H1 (cell line): ENCODE measurements at regions not wholly inside any gene's neighbourhood (a gene's known extent, or its start where the extent isn't known, plus 50 kb on each side); places are given as distances from the start of the nearest gene placed in this dataset.

Source experiments
- CTCF ChIA-PET: fragments of 300-600 bp; sonication (Branson Sonifier 250); formaldehyde crosslinking; loops from one replicate; lab custom pipeline; 2021; ENCODE audit not compliant: partially characterized antibody; lab: Charles Lee
- POLR2A ChIA-PET: fragments of 300-600 bp; sonication (Branson Sonifier 250); formaldehyde crosslinking; loops from one replicate; lab custom pipeline; 2021; ENCODE audit warnings: inconsistent platforms; ENCODE audit not compliant: partially characterized antibody; lab: Charles Lee
- DNase-seq, 2 experiments: peaks; one replicate each; pipeline versions ENCODE4 v3.0.0 to v3.0.0-alpha.2; 2010 to 2022; ENCODE audit warnings: low spot score in 2 of 2, low read depth in 1 of 2, mixed read lengths in 1 of 2
- FAIRE-seq: peaks from 2 replicates; lab custom pipeline; 2011; peaks lifted over from hg19 to GRCh38; lab: Jason Lieb, UNC
- H2AFZ ChIP-seq: 2 replicates; pipeline ENCODE4 v1.8.1; 2012; ENCODE audit warnings: low read length, inconsistent platforms
- H2AK5ac ChIP-seq: 2 replicates; pipeline ENCODE4 v1.6.1; 2013; ENCODE audit warnings: low read depth, low read length
- H2BK120ac ChIP-seq: replicated peaks from 2 replicates; pipeline ENCODE3; 2013; ENCODE audit warnings: low read depth, low read length, inconsistent platforms
- H2BK12ac ChIP-seq: 2 replicates; pipeline ENCODE4 v1.6.1; 2013; ENCODE audit warnings: low read depth, low read length
- H2BK15ac ChIP-seq: 2 replicates; pipeline ENCODE4 v1.6.1; 2013; ENCODE audit warnings: low read length
- H2BK20ac ChIP-seq: 2 replicates; pipeline ENCODE4 v1.6.1; 2013; ENCODE audit warnings: low read length
- H2BK5ac ChIP-seq: 2 replicates; pipeline ENCODE4 v1.6.1; 2013; ENCODE audit warnings: low read depth, low read length
- H3K14ac ChIP-seq: 2 replicates; pipeline ENCODE4 v1.6.1; 2013; ENCODE audit warnings: inconsistent platforms; ENCODE audit not compliant: insufficient read length
- H3K18ac ChIP-seq: 2 replicates; pipeline ENCODE4 v1.6.1; 2013; ENCODE audit warnings: low read length; ENCODE audit errors: extremely low read depth
- H3K23ac ChIP-seq: 2 replicates; pipeline ENCODE4 v1.6.1; 2013; ENCODE audit warnings: inconsistent platforms; ENCODE audit not compliant: insufficient read length
- H3K23me2 ChIP-seq: 2 replicates; pipeline ENCODE4 v1.6.1; 2013; ENCODE audit warnings: low read depth, low read length
- H3K27ac ChIP-seq: 2 replicates; pipeline ENCODE4 v1.6.1; 2011; ENCODE audit warnings: low read depth, low read length, inconsistent platforms
- H3K27me3 ChIP-seq, 4 experiments: replicated peaks in 1 of 4; 1 replicate in 1 of 4; 2 replicates in 3 of 4; pipeline versions ENCODE4 v1.6.1 to v1.8.1; 2011 to 2013; ENCODE audit warnings: low read length in 3 of 4, mild to moderate bottlenecking in 3 of 4, inconsistent platforms in 2 of 4, mixed read lengths in 2 of 4, moderate library complexity in 1 of 4; ENCODE audit not compliant: control insufficient read depth in 3 of 4, insufficient read depth in 3 of 4; ENCODE audit errors: extremely low read depth in 1 of 4
- H3K36me3 ChIP-seq, 4 experiments: 2 replicates each; pipeline versions ENCODE4 v1.6.1 to v1.8.1; 2011 to 2013; ENCODE audit warnings: mild to moderate bottlenecking in 4 of 4, low read length in 3 of 4, moderate library complexity in 2 of 4, control low read depth in 1 of 4, inconsistent platforms in 1 of 4; ENCODE audit not compliant: insufficient read depth in 4 of 4, control insufficient read depth in 2 of 4
- H3K4ac ChIP-seq: replicated peaks from 2 replicates; pipeline ENCODE3; 2013; ENCODE audit warnings: low read length, low read depth, mixed read lengths, inconsistent platforms; ENCODE audit not compliant: insufficient read length
- H3K4me1 ChIP-seq, 4 experiments: replicated peaks in 1 of 4; 1 replicate in 1 of 4; 2 replicates in 3 of 4; pipeline versions ENCODE4 v1.6.1 to v1.8.1; 2011 to 2013; ENCODE audit warnings: low read length in 3 of 4, inconsistent platforms in 2 of 4, mixed read lengths in 1 of 4; ENCODE audit not compliant: insufficient read depth in 4 of 4, control insufficient read depth in 3 of 4
- H3K4me2 ChIP-seq, 2 experiments: 2 replicates each; pipeline versions ENCODE4 v1.6.1 to v1.8.1; 2011 to 2013; ENCODE audit warnings: low read depth in 2 of 2, low read length in 2 of 2, control low read depth in 1 of 2, inconsistent platforms in 1 of 2, mild to moderate bottlenecking in 1 of 2; ENCODE audit not compliant: insufficient read depth in 1 of 2
- H3K4me3 ChIP-seq, 4 experiments: fragments of 200-600, 300-600 bp in 1 of 4; sonication (generic), shearing (Covaris generic), sonication (Bioruptor Twin) in 1 of 4; 2 replicates each; pipeline versions ENCODE4 v1.5.1 to v1.8.1; 2011 to 2016; ENCODE audit warnings: low read length in 4 of 4, low read depth in 3 of 4, control low read depth in 2 of 4, inconsistent platforms in 2 of 4, mild to moderate bottlenecking in 2 of 4, mixed read lengths in 1 of 4, moderate library complexity in 1 of 4; ENCODE audit not compliant: insufficient read depth in 2 of 4; ENCODE audit errors: extremely low read depth in 1 of 4
- H3K56ac ChIP-seq: replicated peaks from 2 replicates; pipeline ENCODE3; 2013; ENCODE audit warnings: low read depth, mild to moderate bottlenecking, mixed read lengths, low read length, inconsistent platforms; ENCODE audit not compliant: insufficient read length
- H3K79me1 ChIP-seq: 2 replicates; pipeline ENCODE4 v1.6.1; 2013; ENCODE audit warnings: low read depth, low read length, control low read depth
- H3K79me2 ChIP-seq, 2 experiments: 2 replicates each; pipeline versions ENCODE4 v1.6.1 to v1.8.1; 2012 to 2013; ENCODE audit warnings: low read length in 2 of 2, mild to moderate bottlenecking in 2 of 2, inconsistent platforms in 1 of 2; ENCODE audit not compliant: insufficient read depth in 2 of 2, control insufficient read depth in 1 of 2
- H3K9ac ChIP-seq, 4 experiments: replicated peaks in 1 of 4; 1 replicate in 1 of 4; 2 replicates in 3 of 4; pipeline versions ENCODE4 v1.6.1 to v1.8.1; 2011 to 2013; ENCODE audit warnings: low read depth in 3 of 4, low read length in 3 of 4, control low read depth in 2 of 4, mild to moderate bottlenecking in 2 of 4, moderate library complexity in 2 of 4, inconsistent platforms in 1 of 4; ENCODE audit errors: extremely low read depth in 1 of 4
- H3K9me3 ChIP-seq, 2 experiments: 2 replicates each; pipeline versions ENCODE4 v1.6.1 to v1.8.1; 2012 to 2013; ENCODE audit warnings: mild to moderate bottlenecking in 2 of 2, moderate library complexity in 2 of 2, control low read depth in 1 of 2, inconsistent platforms in 1 of 2, low read depth in 1 of 2, low read length in 1 of 2, mixed read lengths in 1 of 2; ENCODE audit not compliant: insufficient read depth in 2 of 2
- H4K20me1 ChIP-seq, 2 experiments: replicated peaks in 1 of 2; 2 replicates each; pipeline versions ENCODE3 to v1.8.1; 2011 to 2013; ENCODE audit warnings: inconsistent platforms in 2 of 2, low read length in 2 of 2, mild to moderate bottlenecking in 1 of 2; ENCODE audit not compliant: insufficient read depth in 2 of 2, control insufficient read depth in 1 of 2
- H4K5ac ChIP-seq: 2 replicates; pipeline ENCODE4 v1.6.1; 2013; ENCODE audit warnings: low read length, low read depth, mixed read lengths, inconsistent platforms; ENCODE audit not compliant: insufficient read length
- H4K8ac ChIP-seq: 2 replicates; pipeline ENCODE4 v1.8.0; 2013; ENCODE audit warnings: mild to moderate bottlenecking, moderate library complexity, low read length, inconsistent platforms; ENCODE audit not compliant: insufficient read depth; ENCODE audit errors: extremely low read depth
- H4K91ac ChIP-seq: replicated peaks from 2 replicates; pipeline ENCODE3; 2013; ENCODE audit warnings: low read length, mixed read lengths, inconsistent platforms; ENCODE audit not compliant: insufficient read length
- POLR2AphosphoS5 ChIP-seq: IDR thresholded peaks from 2 replicates; pipeline ENCODE4 v1.6.1; 2011; ENCODE audit warnings: low read depth, low read length
- RAD21 ChIP-seq, 2 experiments: IDR thresholded peaks in 1 of 2; conservative IDR thresholded peaks in 1 of 2; 2 replicates each; pipeline ENCODE4 v1.6.1; 2011; ENCODE audit warnings: low read depth in 2 of 2, low read length in 2 of 2, improper control_type of control experiment in 1 of 2, inconsistent platforms in 1 of 2, mild to moderate bottlenecking in 1 of 2, moderate library complexity in 1 of 2
- SAP30 ChIP-seq: fragments of 300-600 bp; sonication (generic); IDR thresholded peaks from 2 replicates; pipeline ENCODE4 v1.7.1; 2012; ENCODE audit warnings: low read length, moderate library complexity, mild to moderate bottlenecking, inconsistent platforms; ENCODE audit not compliant: insufficient read depth, insufficient replicate concordance
- SP1 ChIP-seq: IDR thresholded peaks from 2 replicates; pipeline ENCODE4 v1.6.1; 2011; ENCODE audit warnings: low read depth, low read length
- WGBS, 2 experiments: shearing (Covaris generic) in 1 of 2; methylation state at CpG; one replicate each; pipeline versions ENCODE4 v1.1.6 to v1.1.7; 2013 to 2015; ENCODE audit warnings: low lambda C conversion rate in 2 of 2, mixed read lengths in 2 of 2, inconsistent platforms in 1 of 2, low coverage in 1 of 2, missing lambda C conversion rate in 1 of 2; ENCODE audit not compliant: insufficient replicate concordance in 2 of 2, insufficient coverage in 1 of 2, insufficient read length in 1 of 2; ENCODE audit errors: extremely low coverage in 1 of 2, missing lambda C conversion rate in 1 of 2; 5-methylcytosine and 5-hydroxymethylcytosine counted together

- TF ChIP-seq POLR2AphosphoS5 (no peak), SP1 (no peak), SAP30 (no peak), RAD21 (IDR thresholded peaks at IDR 0.05 in 1 of 2, conservative IDR thresholded peaks at IDR 0.05 in 1 of 2; ENCODE audit: low read depth in 2 of 2, low read length in 2 of 2) (no peak)
- TF ChIP-seq, all 59 proteins: peak for 0
- H3K79me1 ChIP-seq = no peaks in the 10 kb centered on the region
- H3K27ac ChIP-seq = no peak overlapping the region
- no peaks in the 10 kb centered on the region for H3K79me2 ChIP-seq
- no peaks in the 10 kb centered on the region for H4K20me1 ChIP-seq
- H3K56ac ChIP-seq = no peak overlapping the region
- no peak overlapping the region for H3K9ac ChIP-seq
- H2BK12ac ChIP-seq = no peak overlapping the region
- H3K4me3 ChIP-seq = no peak overlapping the region
- H3K23me2 ChIP-seq = no peaks in the 10 kb centered on the region
- no peak overlapping the region for H3K18ac ChIP-seq
- H3K9me3 ChIP-seq = no peaks in the 10 kb centered on the region
- ChIA-PET POLR2A (no interaction called here), CTCF (interaction anchor here (0.6 to 0.9 kb wide), 2 partner anchors 13 to 19 kb away, joined by 3 to 4 read pairs; no protein-coding TSS in a partner anchor)
- no peak overlapping the region for H2BK5ac ChIP-seq
- H3K14ac ChIP-seq = no peak overlapping the region
- no peak overlapping the region for H2BK20ac ChIP-seq
- WGBS, 2 experiments = 64% methylated on average over 2 of the region's 2 CpGs; no CpG with 5 or more reads in 1 of the 2 experiments
- no peak overlapping the region for H3K23ac ChIP-seq
- no peak overlapping the region for H3K4me2 ChIP-seq
- H2BK120ac ChIP-seq = no peak overlapping the region
- H2AK5ac ChIP-seq = no peak overlapping the region
- H3K4ac ChIP-seq = no peak overlapping the region
- no peak overlapping the region for H4K8ac ChIP-seq
- no peaks in the 10 kb centered on the region for H3K27me3 ChIP-seq
- H2BK15ac ChIP-seq = no peak overlapping the region
- H3K4me1 ChIP-seq = no peaks in the 10 kb centered on the region
- no peak overlapping the region for H2AFZ ChIP-seq
- no peaks in the 10 kb centered on the region for H3K36me3 ChIP-seq
- no peak overlapping the region for H4K91ac ChIP-seq
- no peak overlapping the region for H4K5ac ChIP-seq
- FAIRE-seq = no peak
- no peak for DNase-seq
Measured at GRCh38 chr4:156659570-156659969, 312.0 kb downstream of the PDGFC start.
